GM21825 (cell line): ENCODE measurements at regions not wholly inside any gene's neighbourhood (a gene's known extent, or its start where the extent isn't known, plus 50 kb on each side); places are given as distances from the start of the nearest gene placed in this dataset.
"Not testable (repeated sequence)": the region's sequence is repeated elsewhere in the genome, so short reads cannot be mapped to it uniquely, and the experiment has no call there.

Experiments used
- ATAC-seq: cut with Tn5 transposase; IDR thresholded peaks from one replicate; pipeline ENCODE4 v1.9.1; 2021; ENCODE audit warnings: mild to moderate bottlenecking, moderate library complexity; ENCODE audit not compliant: unreplicated experiment

GRCh38 chr5:82959466-82959865 lies 117.7 kb downstream of the TMEM167A start:
- ATAC-seq, result no peak

DNA sequence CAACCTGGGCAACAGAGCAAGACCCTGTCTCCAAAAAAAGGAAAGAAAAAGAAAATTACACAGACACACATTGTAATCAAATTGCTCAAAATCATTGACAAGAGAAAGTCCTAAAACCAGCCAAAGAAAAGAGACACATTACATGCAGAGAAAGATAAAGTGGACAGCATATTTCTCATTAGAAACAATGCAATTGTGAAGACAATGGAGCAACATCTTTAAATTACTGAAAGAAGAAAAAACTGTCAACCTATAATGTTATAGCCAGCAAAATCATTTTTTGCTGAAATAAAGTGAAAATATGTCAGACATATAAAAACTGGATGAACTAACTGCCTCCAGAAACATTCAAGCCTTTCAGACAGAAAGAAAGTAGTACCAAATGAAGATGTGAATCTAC lies 120.6 kb downstream of the TMEM167A start:
- ATAC-seq, result no peak

DNA sequence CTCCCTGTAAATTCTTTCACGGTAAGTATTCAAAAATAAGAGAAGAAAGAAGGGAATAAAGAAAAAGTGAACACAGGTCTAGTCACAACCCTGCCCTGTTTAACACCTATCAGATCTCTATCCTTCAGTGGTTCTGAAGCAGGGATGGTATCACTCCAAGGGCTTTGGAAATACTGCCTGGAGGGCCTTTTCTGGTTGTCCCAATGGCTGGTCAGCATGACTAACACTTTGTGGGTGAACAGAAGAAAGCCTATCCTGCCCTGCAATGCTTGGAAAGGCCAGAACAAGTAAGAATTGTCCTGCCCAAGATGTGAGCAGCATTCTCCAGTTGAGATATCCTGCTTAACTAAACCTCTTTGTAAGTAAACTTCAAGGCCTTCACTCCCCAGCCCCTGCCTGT lies 124.9 kb downstream of the TMEM167A start:
- no peak for ATAC-seq

GRCh38 chr5:82944267-82944666 lies 132.9 kb downstream of the TMEM167A start:
- ATAC-seq, result not testable (repeated sequence)

DNA sequence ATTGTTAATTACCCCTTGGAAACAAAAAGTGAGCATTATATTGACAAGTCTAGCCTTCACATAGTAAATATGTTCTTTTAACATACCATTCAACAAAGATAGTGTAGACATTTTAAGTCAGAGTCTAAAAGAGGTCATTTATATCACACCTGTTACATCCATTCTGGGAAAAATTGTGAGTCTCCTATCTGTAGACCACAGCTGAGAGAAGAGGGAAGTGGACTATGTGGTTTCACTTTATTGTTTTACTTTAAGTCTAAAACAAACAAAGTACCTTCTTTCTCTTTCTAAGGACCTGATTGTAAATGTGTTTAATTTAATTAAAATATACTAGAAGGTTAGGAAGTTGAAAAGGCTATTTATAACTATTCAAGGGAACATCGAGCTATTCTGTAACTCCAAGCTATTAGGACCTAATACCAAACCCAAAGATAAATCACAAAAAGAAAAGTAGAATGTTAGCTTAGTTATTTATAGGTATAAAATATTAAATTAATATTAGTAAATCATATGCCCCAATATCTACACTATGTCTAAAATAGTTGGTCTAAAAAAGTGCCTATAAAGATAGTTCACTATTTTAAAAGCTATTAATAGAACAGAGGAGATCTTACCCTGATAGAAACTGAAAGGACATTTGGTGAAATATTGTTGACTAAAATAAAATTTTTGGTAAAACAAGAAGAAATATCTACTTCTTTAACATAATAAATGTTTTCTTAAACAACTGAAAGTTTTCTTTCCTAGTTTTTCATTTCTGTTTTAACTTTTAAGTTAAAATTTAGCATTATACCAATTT lies 134.9 kb downstream of the TMEM167A start:
- no peak for ATAC-seq

- ATAC-seq, result no peak
Measured at GRCh38 chr5:82938901-82939725, 138.1 kb downstream of the TMEM167A start.

- ATAC-seq, result not testable (repeated sequence)
Measured at GRCh38 chr5:82932473-82933220, 144.5 kb downstream of the TMEM167A start.

GRCh38 chr5:82931110-82931509 lies 146.1 kb downstream of the TMEM167A start:
- no peak for ATAC-seq

DNA sequence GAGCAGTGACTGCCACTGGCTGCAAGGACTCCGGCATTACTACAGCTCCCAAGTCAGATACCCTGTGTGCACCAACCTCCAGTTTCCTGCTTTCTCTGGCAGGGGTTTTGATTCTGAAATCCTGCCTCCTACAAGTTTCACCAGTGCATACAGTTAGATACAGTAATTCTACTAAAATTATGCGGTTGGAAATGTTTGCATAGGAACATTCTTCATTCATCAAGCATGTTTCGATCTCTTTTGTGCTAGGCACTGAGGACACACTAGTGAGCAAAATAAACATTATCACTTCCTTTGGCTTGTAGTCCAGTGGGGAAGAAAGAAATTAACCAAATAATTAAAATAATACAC lies 152.2 kb downstream of the TMEM167A start:
- no peak for ATAC-seq

GRCh38 chr5:82924226-82925060 lies 152.8 kb downstream of the TMEM167A start:
- ATAC-seq, result no peak

DNA sequence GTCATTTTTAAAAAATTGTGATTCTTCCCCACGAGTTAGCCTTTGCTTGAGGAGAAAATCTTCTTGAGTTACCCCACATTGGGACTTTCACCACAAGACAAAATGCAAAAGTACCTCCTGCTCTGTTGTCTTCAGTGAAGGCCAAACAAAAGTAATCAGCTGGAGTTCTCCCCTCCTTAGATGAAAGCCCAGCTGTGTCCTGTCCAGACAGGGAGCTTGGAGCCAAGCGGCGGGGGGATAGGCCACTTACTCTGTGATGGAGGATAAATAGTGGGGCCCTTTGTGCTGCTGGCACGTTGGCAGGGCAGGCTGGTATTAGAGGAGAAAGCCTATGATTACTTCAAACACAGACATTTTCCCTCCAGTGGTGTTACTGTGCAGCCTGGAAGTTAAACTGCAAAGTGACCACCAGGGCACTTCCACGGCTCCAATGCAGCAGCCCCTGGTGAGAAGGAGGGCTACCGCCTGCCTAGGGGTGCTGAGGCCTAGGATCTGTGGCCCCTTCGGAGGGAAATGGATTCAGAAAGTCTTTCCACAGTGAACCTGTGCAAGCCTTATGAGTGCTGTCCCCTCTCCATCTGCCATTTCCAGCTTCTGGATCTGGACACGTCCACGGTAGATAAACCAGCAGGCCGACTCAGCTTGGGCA lies 155.0 kb downstream of the TMEM167A start:
- no peak for ATAC-seq

DNA sequence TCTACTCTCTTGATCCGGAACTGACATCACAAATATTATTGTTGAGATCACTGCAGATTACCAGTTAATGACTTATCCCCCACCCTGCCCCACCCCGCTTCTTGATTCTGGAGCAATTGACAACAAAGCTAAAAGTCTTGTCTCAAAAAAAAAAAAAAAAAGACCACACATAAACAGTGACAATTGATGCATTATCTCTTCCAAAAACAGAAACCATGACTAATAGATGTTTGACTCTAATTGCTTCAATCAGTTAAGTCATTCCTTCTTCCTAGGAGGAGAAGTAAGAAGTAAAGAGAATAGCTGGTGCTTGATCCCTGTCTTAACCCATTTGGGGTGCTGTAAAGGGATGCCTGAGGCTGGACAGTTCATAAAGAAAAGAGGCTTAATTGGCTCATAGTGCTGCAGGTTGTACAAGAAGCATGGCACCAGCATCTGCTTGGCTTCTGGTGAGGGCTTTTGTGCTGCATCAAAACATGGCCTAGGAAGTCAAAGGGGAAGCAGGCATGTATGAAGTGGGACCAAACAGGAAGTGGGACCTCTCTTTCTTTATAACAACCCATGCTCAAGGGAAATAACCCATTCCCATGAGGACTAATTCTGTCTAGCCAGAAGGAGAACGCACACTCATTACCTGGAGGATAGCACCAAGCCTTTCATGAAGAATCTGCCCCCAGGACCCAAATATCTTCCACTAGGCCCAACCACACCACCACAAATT lies 158.7 kb downstream of the TMEM167A start:
- no peak for ATAC-seq

- ATAC-seq, result no peak
Measured at GRCh38 chr5:82917584-82917983, 159.6 kb downstream of the TMEM167A start.

- ATAC-seq, result no peak
Measured at GRCh38 chr5:82913971-82914370, 163.2 kb downstream of the TMEM167A start.

- no peak for ATAC-seq
Measured at GRCh38 chr5:82912462-82912861, 164.7 kb downstream of the TMEM167A start.

DNA sequence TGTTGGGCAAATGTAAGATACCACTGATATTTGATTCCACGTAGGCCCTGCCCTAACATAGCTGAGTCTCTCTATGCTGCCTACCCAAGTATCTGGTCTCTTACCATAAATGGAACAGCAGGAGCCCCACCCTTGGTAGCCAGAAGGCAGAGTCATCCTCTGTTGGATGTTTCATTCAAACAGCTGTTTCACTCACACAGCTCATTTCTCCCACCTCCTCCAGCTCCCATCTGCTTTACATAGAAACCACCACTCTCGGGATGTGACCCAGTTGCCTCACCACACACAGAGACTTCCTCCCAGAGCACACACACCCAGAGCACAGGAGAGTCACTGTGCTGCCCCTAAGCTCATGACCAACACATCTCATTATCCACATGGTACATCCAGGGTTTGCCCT lies 165.3 kb downstream of the TMEM167A start:
- no peak for ATAC-seq

DNA sequence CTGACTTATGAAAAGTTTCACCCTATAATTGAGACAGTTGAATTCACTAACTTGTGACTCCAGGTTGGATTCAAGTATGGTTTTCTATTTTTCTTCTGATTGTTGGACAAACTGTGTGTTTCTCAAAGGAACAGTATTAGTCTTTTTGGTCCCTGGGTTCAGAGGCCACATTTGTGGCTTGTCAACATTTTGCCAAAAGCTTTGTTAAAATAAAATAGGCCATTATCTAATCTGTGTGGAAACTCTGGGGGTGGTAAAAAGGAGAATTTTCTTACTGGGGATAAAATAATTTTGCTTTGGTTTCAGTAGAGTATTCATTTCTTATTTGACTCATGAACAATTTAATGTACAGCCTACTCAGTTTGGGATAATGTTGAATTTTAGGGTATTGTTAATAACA lies 166.3 kb downstream of the TMEM167A start:
- ATAC-seq, result no peak

- ATAC-seq, result no peak
Measured at GRCh38 chr5:82910491-82910890, 166.7 kb downstream of the TMEM167A start.

GRCh38 chr5:82909771-82910170 lies 167.4 kb downstream of the TMEM167A start:
- ATAC-seq, result no peak
